H9 (cell line): ENCODE measurements at regions not wholly inside any gene's neighbourhood (a gene's known extent, or its start where the extent isn't known, plus 50 kb on each side); places are given as distances from the start of the nearest gene placed in this dataset.

Experiments
- DNase-seq: peaks from one replicate; pipeline ENCODE4 v3.0.0-alpha.2; 2017
- H2AFZ ChIP-seq: one replicate; pipeline ENCODE4 v1.6.1; 2013; ENCODE audit warnings: mild to moderate bottlenecking, low read length, control low read depth, moderate library complexity
- H2AK5ac ChIP-seq: 2 replicates; pipeline ENCODE4 v1.6.1; 2013; ENCODE audit warnings: low read length, control low read depth, mixed read lengths; ENCODE audit not compliant: insufficient read length
- H2BK120ac ChIP-seq: one replicate; pipeline ENCODE4 v1.6.1; 2013; ENCODE audit warnings: low read depth, mild to moderate bottlenecking, low read length, control low read depth, inconsistent platforms; ENCODE audit not compliant: poor library complexity, severe bottlenecking
- H2BK12ac ChIP-seq: 2 replicates; pipeline ENCODE4 v1.6.1; 2013; ENCODE audit warnings: low read length, control low read depth, mixed read lengths, low read depth; ENCODE audit not compliant: insufficient read length
- H2BK15ac ChIP-seq: 2 replicates; pipeline ENCODE4 v1.6.1; 2013; ENCODE audit warnings: low read depth, low read length, control low read depth
- H2BK20ac ChIP-seq: one replicate; pipeline ENCODE4 v1.6.1; 2013; ENCODE audit warnings: low read depth, mild to moderate bottlenecking, low read length, control low read depth, inconsistent platforms; ENCODE audit not compliant: poor library complexity, severe bottlenecking
- H2BK5ac ChIP-seq: 2 replicates; pipeline ENCODE4 v1.6.1; 2013; ENCODE audit warnings: low read length, control low read depth, mixed read lengths; ENCODE audit not compliant: insufficient read length
- H3K14ac ChIP-seq: 2 replicates; pipeline ENCODE4 v1.6.1; 2013; ENCODE audit warnings: low read length, control low read depth; ENCODE audit not compliant: insufficient read depth
- H3K18ac ChIP-seq: 2 replicates; pipeline ENCODE4 v1.6.1; 2013; ENCODE audit warnings: low read depth, mild to moderate bottlenecking, mixed read lengths, low read length, control low read depth; ENCODE audit not compliant: insufficient read length
- H3K23ac ChIP-seq: 2 replicates; pipeline ENCODE4 v1.6.1; 2013; ENCODE audit warnings: low read length, control low read depth, mixed read lengths, low read depth; ENCODE audit not compliant: insufficient read length
- H3K23me2 ChIP-seq: 2 replicates; pipeline ENCODE4 v1.6.1; 2013; ENCODE audit warnings: low read depth, mild to moderate bottlenecking, mixed read lengths, low read length, control low read depth; ENCODE audit not compliant: insufficient read length, poor library complexity, severe bottlenecking
- H3K27ac ChIP-seq: 2 replicates; pipeline ENCODE4 v1.5.1; 2013; ENCODE audit warnings: low read length, control low read depth, mixed read lengths, low read depth; ENCODE audit not compliant: insufficient read length
- H3K27me3 ChIP-seq: 2 replicates; pipeline ENCODE4 v1.6.1; 2013; ENCODE audit warnings: low read length, control low read depth, inconsistent platforms; ENCODE audit not compliant: insufficient read depth
- H3K4ac ChIP-seq: 2 replicates; pipeline ENCODE4 v1.6.1; 2013; ENCODE audit warnings: low read depth, mild to moderate bottlenecking, control low read depth, inconsistent platforms, low read length, moderate library complexity
- H3K4me1 ChIP-seq: 2 replicates; pipeline ENCODE4 v1.6.1; 2013; ENCODE audit warnings: low read length, control low read depth, inconsistent platforms; ENCODE audit not compliant: insufficient read depth
- H3K4me2 ChIP-seq: 2 replicates; pipeline ENCODE4 v1.6.1; 2013; ENCODE audit warnings: low read length, control low read depth, mixed read lengths; ENCODE audit not compliant: insufficient read length, insufficient read depth
- H3K56ac ChIP-seq: 2 replicates; pipeline ENCODE4 v1.6.1; 2013; ENCODE audit warnings: low read depth, mild to moderate bottlenecking, mixed read lengths, low read length, control low read depth; ENCODE audit not compliant: insufficient read length
- H3K79me1 ChIP-seq: 2 replicates; pipeline ENCODE4 v1.6.1; 2013; ENCODE audit warnings: low read depth, mild to moderate bottlenecking, moderate library complexity, low read length, control low read depth, inconsistent platforms; ENCODE audit not compliant: insufficient read depth, poor library complexity, severe bottlenecking
- H3K79me2 ChIP-seq: 2 replicates; pipeline ENCODE4 v1.6.1; 2013; ENCODE audit warnings: low read length, control low read depth, inconsistent platforms; ENCODE audit not compliant: insufficient read depth
- H3K9ac ChIP-seq: 2 replicates; pipeline ENCODE4 v1.6.1; 2013; ENCODE audit warnings: low read length, control low read depth, mixed read lengths; ENCODE audit not compliant: insufficient read length; ENCODE audit errors: extremely low read depth
- H3K9me3 ChIP-seq: one replicate; pipeline ENCODE4 v1.6.1; 2013; ENCODE audit warnings: low read depth, low read length, inconsistent platforms; ENCODE audit not compliant: control insufficient read depth
- H3T11ph ChIP-seq: one replicate; pipeline ENCODE4 v1.6.1; 2013; ENCODE audit warnings: mild to moderate bottlenecking, low read length, control low read depth, inconsistent platforms
- H4K20me1 ChIP-seq: one replicate; pipeline ENCODE4 v1.6.1; 2013; ENCODE audit not compliant: control insufficient read depth, insufficient read length, insufficient read depth
- H4K5ac ChIP-seq: 2 replicates; pipeline ENCODE4 v1.6.1; 2013; ENCODE audit warnings: low read depth, mild to moderate bottlenecking, mixed read lengths, low read length, control low read depth; ENCODE audit not compliant: insufficient read length
- H4K8ac ChIP-seq: replicated peaks from 2 replicates; pipeline ENCODE4 v1.6.1; 2013; ENCODE audit warnings: low read length, control low read depth, mixed read lengths, low read depth; ENCODE audit not compliant: insufficient read length
- H4K91ac ChIP-seq: 2 replicates; pipeline ENCODE4 v1.6.1; 2013; ENCODE audit warnings: low read depth, mild to moderate bottlenecking, moderate library complexity, mixed read lengths, low read length, control low read depth; ENCODE audit not compliant: insufficient read length
- H3K27ac Mint-ChIP-seq, 3 experiments: 2 replicates in 2 of 3; 3 replicates in 1 of 3; pipeline ENCODE4 v1.8.0; 2020 to 2021; ENCODE audit warnings: mixed read lengths in 3 of 3, mild to moderate bottlenecking in 1 of 3, moderate library complexity in 1 of 3
- H3K27me3 Mint-ChIP-seq: 2 replicates; pipeline ENCODE4 v1.8.0; 2021; ENCODE audit warnings: low read depth, mild to moderate bottlenecking, moderate library complexity, mixed read lengths
- H3K36me3 Mint-ChIP-seq, 3 experiments: 2 replicates in 2 of 3; 3 replicates in 1 of 3; pipeline ENCODE4 v1.8.0; 2020 to 2021; ENCODE audit warnings: low read depth in 3 of 3, mixed read lengths in 3 of 3; ENCODE audit not compliant: insufficient read depth in 1 of 3
- H3K4me1 Mint-ChIP-seq, 2 experiments: 2 replicates each; pipeline ENCODE4 v1.8.0; 2020; ENCODE audit warnings: mixed read lengths in 2 of 2
- H3K4me3 Mint-ChIP-seq, 2 experiments: 2 replicates in 1 of 2; 3 replicates in 1 of 2; pipeline ENCODE4 v1.8.0; 2020 to 2021; ENCODE audit warnings: mild to moderate bottlenecking in 2 of 2, mixed read lengths in 2 of 2, moderate library complexity in 1 of 2
- H3K9me3 Mint-ChIP-seq, 2 experiments: 2 replicates in 1 of 2; 3 replicates in 1 of 2; pipeline ENCODE4 v1.8.0; 2020; ENCODE audit warnings: mild to moderate bottlenecking in 2 of 2, mixed read lengths in 2 of 2, moderate library complexity in 1 of 2
- WGBS: extraction: QIAGEN DNeasy Blood & Tissue Kit; methylation state at CpG from one replicate; pipeline ENCODE4 v1.1.7; 2013; ENCODE audit warnings: missing lambda C conversion rate, low lambda C conversion rate, mixed read lengths; ENCODE audit not compliant: insufficient read length; ENCODE audit errors: extremely low coverage; 5-methylcytosine and 5-hydroxymethylcytosine counted together
- TF ChIP-seq, protein P1 (sequence below): fragments of 200-600 bp; sonication (generic); conservative IDR thresholded peaks from 3 replicates; pipeline ENCODE4 v1.8.0; 2021; ENCODE audit warnings: antibody characterized with exemption, mild to moderate bottlenecking

DNA sequence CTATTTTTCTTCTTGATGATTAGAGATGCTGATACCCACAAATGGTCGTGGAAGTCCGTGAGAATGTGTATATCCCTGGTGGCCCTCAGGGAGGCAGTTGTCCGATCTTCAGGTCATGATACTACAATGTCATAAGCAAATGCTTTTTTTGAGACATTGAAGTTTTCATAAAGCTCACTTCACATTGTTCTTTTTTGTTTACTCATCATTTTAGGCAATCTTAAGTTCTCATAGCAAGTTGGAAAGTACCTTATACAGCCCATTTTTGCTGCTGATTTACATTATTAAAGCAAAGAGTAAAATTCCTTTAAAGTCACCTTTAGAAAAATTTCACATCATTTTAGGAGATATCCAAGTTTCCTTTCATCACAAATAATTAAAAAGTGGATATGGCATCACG lies 90.0 kb upstream of the CCDC196 start:
- TF ChIP-seq, protein P1, sequence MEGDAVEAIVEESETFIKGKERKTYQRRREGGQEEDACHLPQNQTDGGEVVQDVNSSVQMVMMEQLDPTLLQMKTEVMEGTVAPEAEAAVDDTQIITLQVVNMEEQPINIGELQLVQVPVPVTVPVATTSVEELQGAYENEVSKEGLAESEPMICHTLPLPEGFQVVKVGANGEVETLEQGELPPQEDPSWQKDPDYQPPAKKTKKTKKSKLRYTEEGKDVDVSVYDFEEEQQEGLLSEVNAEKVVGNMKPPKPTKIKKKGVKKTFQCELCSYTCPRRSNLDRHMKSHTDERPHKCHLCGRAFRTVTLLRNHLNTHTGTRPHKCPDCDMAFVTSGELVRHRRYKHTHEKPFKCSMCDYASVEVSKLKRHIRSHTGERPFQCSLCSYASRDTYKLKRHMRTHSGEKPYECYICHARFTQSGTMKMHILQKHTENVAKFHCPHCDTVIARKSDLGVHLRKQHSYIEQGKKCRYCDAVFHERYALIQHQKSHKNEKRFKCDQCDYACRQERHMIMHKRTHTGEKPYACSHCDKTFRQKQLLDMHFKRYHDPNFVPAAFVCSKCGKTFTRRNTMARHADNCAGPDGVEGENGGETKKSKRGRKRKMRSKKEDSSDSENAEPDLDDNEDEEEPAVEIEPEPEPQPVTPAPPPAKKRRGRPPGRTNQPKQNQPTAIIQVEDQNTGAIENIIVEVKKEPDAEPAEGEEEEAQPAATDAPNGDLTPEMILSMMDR = no peak
- no peak overlapping the region for H4K8ac ChIP-seq
- no peak overlapping the region for H2BK15ac ChIP-seq
- DNase-seq = no peak
- no peak overlapping the region for H2BK120ac ChIP-seq
- no peak overlapping the region for H2BK5ac ChIP-seq
- no peak overlapping the region for H3K4ac ChIP-seq
- Mint-ChIP-seq H3K27me3 (no peaks in the 10 kb centered on the region; the same call in 1 of the 2 replicates), H3K4me3 (no peak overlapping the region), H3K36me3 (no peaks in the 10 kb centered on the region), H3K27ac (no peak overlapping the region), H3K9me3 (no peaks in the 10 kb centered on the region; a peak in 1 of 5 replicates), H3K4me1 (no peaks in the 10 kb centered on the region)
- H3K27me3 ChIP-seq = no peaks in the 10 kb centered on the region
- H3K56ac ChIP-seq = no peak overlapping the region
- no peaks in the 10 kb centered on the region for H4K20me1 ChIP-seq
- H3K9me3 ChIP-seq = no peaks in the 10 kb centered on the region
- no peak overlapping the region for H4K5ac ChIP-seq
- H3K79me1 ChIP-seq = no peaks in the 10 kb centered on the region
- WGBS = no CpG with 5 or more reads among the region's 4 CpGs
- H3K23me2 ChIP-seq = no peaks in the 10 kb centered on the region
- no peak overlapping the region for H2BK20ac ChIP-seq
- H3K23ac ChIP-seq = no peak overlapping the region
- no peak overlapping the region for H3K18ac ChIP-seq
- H2AFZ ChIP-seq = no peak overlapping the region
- no peak overlapping the region for H3K4me2 ChIP-seq
- no peak overlapping the region for H3T11ph ChIP-seq
- H3K14ac ChIP-seq = no peak overlapping the region
- no peak overlapping the region for H3K9ac ChIP-seq
- H4K91ac ChIP-seq = no peak overlapping the region
- no peak overlapping the region for H2AK5ac ChIP-seq
- no peaks in the 10 kb centered on the region for H3K4me1 ChIP-seq
- H2BK12ac ChIP-seq = no peak overlapping the region
- no peak overlapping the region for H3K27ac ChIP-seq
- no peaks in the 10 kb centered on the region for H3K79me2 ChIP-seq
